Muscle of arm (tissue), 1 donor: ENCODE measurements at regions not wholly inside any gene's neighbourhood (a gene's known extent, or its start where the extent isn't known, plus 50 kb on each side); places are given as distances from the start of the nearest gene placed in this dataset.

Experiments
- DNase-seq: peaks from one replicate; pipeline ENCODE4 v3.0.0-alpha.2; 2013

GRCh38 chr2:128788636-128789220 is 470.1 kb upstream of the HS6ST1 start:
- DNase-seq: no peak

- no peak for DNase-seq
Observed at GRCh38 chr2:128789221-128789620, 470.6 kb upstream of the HS6ST1 start.

- no peak for DNase-seq
Observed at GRCh38 chr2:128789776-128790455, 471.2 kb upstream of the HS6ST1 start.

GRCh38 chr2:128790541-128791001 is 471.9 kb upstream of the HS6ST1 start:
- DNase-seq: no peak

GRCh38 chr2:128791120-128791984 is 472.7 kb upstream of the HS6ST1 start:
- no peak for DNase-seq

- DNase-seq: no peak
Observed at GRCh38 chr2:128791985-128792320, 473.3 kb upstream of the HS6ST1 start.

- no peak for DNase-seq
Observed at GRCh38 chr2:128792476-128793054, 473.9 kb upstream of the HS6ST1 start.

- DNase-seq: no peak
Observed at GRCh38 chr2:128793404-128793803, 474.7 kb upstream of the HS6ST1 start.

GRCh38 chr2:128794285-128794684 is 475.6 kb upstream of the HS6ST1 start:
- DNase-seq: no peak

GRCh38 chr2:128796321-128796720 is 477.7 kb upstream of the HS6ST1 start:
- DNase-seq: no peak

- DNase-seq: no peak
Observed at GRCh38 chr2:128797092-128797491, 478.4 kb upstream of the HS6ST1 start.

GRCh38 chr2:128797533-128797932 is 478.9 kb upstream of the HS6ST1 start:
- no peak for DNase-seq

- no peak for DNase-seq
Observed at GRCh38 chr2:128797937-128798336, 479.3 kb upstream of the HS6ST1 start.

- no peak for DNase-seq
Observed at GRCh38 chr2:128798502-128799283, 480.0 kb upstream of the HS6ST1 start.

- DNase-seq: no peak
Observed at GRCh38 chr2:128799284-128799552, 480.6 kb upstream of the HS6ST1 start.

- DNase-seq: no peak
Observed at GRCh38 chr2:128799730-128800129, 481.1 kb upstream of the HS6ST1 start.

- DNase-seq: peak; percentile 41
Observed at GRCh38 chr2:128801576-128801975, 482.9 kb upstream of the HS6ST1 start.

GRCh38 chr2:128803222-128803621 is 484.6 kb upstream of the HS6ST1 start:
- no peak for DNase-seq

- DNase-seq: no peak
Observed at GRCh38 chr2:128805237-128805636, 486.6 kb upstream of the HS6ST1 start.

- DNase-seq: no peak
Observed at GRCh38 chr2:128805918-128806317, 487.2 kb upstream of the HS6ST1 start.

GRCh38 chr2:128807317-128807716 is 488.6 kb upstream of the HS6ST1 start:
- no peak for DNase-seq
